AG04450 (cell line): ENCODE measurements at regions not wholly inside any gene's neighbourhood (a gene's known extent, or its start where the extent isn't known, plus 50 kb on each side); places are given as distances from the start of the nearest gene placed in this dataset.

Source experiments
- CTCF ChIA-PET: fragments of 300-600, 350-600 bp; formaldehyde crosslinking; extraction: SDS; loops from one replicate; lab custom pipeline; 2022; ENCODE audit warnings: antibody characterized with exemption, inconsistent platforms; lab: Charles Lee
- POLR2A ChIA-PET: fragments of 350-600 bp; formaldehyde crosslinking; extraction: SDS; loops from one replicate; lab custom pipeline; 2021; ENCODE audit warnings: antibody characterized with exemption, inconsistent platforms; lab: Yijun Ruan, JAX
- DNase-seq: peaks from one replicate; pipeline ENCODE4 v3.0.0-alpha.2; 2011; ENCODE audit warnings: low read depth, low spot score
- H3K27ac ChIP-seq: one replicate; pipeline ENCODE4 v1.5.1; 2012; ENCODE audit warnings: low read depth, low read length, control low read depth
- H3K27me3 ChIP-seq: one replicate; pipeline ENCODE4 v1.6.0; 2012; ENCODE audit warnings: low read length; ENCODE audit not compliant: control insufficient read depth, insufficient read depth
- H3K4me3 ChIP-seq: 2 replicates; pipeline ENCODE4 v1.5.1; 2011; ENCODE audit warnings: mild to moderate bottlenecking, low read depth, low read length, control low read depth
- H3K9me3 ChIP-seq: 2 replicates; pipeline ENCODE4 v1.5.1; 2012; ENCODE audit warnings: low read length; ENCODE audit not compliant: control insufficient read depth, insufficient read depth
- CTCF ChIP-seq: IDR thresholded peaks from 2 replicates; pipeline ENCODE4 v1.5.1; 2011; ENCODE audit warnings: low read depth, low read length, control low read depth, inconsistent platforms

- Histone ChIP-seq H3K27me3 (no peaks in the 10 kb centered on the region), H3K9me3 (no peaks in the 10 kb centered on the region), H3K4me3 (no peak overlapping the region), H3K27ac (no peak overlapping the region)
- no peak for DNase-seq
- TF ChIP-seq CTCF = no peak
- POLR2A ChIA-PET = no interaction called here
- CTCF ChIA-PET = interaction anchor here (2.6 kb wide), 1 partner anchor 21 kb away, joined by 7 read pairs; no protein-coding TSS in a partner anchor
These were observed 179.3 kb downstream of the UTP18 start for GRCh38 chr17:51439395-51440229.

- TF ChIP-seq CTCF = no peak
- ChIA-PET CTCF (interaction anchor here (2.6 kb wide), 1 partner anchor 19 kb away, joined by 7 read pairs; no protein-coding TSS in a partner anchor), POLR2A (no interaction called here)
- DNase-seq = no peak
- Histone ChIP-seq H3K27me3 (no peaks in the 10 kb centered on the region), H3K27ac (no peak overlapping the region), H3K4me3 (no peak overlapping the region), H3K9me3 (no peaks in the 10 kb centered on the region)
These were observed 181.1 kb downstream of the UTP18 start for GRCh38 chr17:51441431-51441830.

GRCh38 chr17:51442088-51442865 is 181.9 kb downstream of the UTP18 start:
- Histone ChIP-seq H3K4me3 (no peak overlapping the region), H3K9me3 (no peaks in the 10 kb centered on the region), H3K27ac (no peak overlapping the region), H3K27me3 (no peaks in the 10 kb centered on the region)
- CTCF ChIA-PET = interaction anchor here (2.6 kb wide), 1 partner anchor 19 kb away, joined by 7 read pairs; no protein-coding TSS in a partner anchor
- no peak for TF ChIP-seq CTCF
- DNase-seq = no peak
- POLR2A ChIA-PET = no interaction called here

GRCh38 chr17:51443646-51444045 is 183.3 kb downstream of the UTP18 start:
- no peak overlapping the region for H3K27ac ChIP-seq

More at GRCh38 chr17:51443646-51444045, 183.3 kb downstream of the UTP18 start:
- no peak for TF ChIP-seq CTCF
- H3K9me3 ChIP-seq = no peaks in the 10 kb centered on the region
- ChIA-PET POLR2A (no interaction called here), CTCF (no interaction called here)
- no peak overlapping the region for H3K4me3 ChIP-seq
- H3K27me3 ChIP-seq = no peaks in the 10 kb centered on the region
- DNase-seq = no peak
